ENCODE measurements at regions not wholly inside any gene's neighbourhood (a gene's known extent, or its start where the extent isn't known, plus 50 kb on each side); places are given as distances from the start of the nearest gene placed in this dataset.

DNA sequence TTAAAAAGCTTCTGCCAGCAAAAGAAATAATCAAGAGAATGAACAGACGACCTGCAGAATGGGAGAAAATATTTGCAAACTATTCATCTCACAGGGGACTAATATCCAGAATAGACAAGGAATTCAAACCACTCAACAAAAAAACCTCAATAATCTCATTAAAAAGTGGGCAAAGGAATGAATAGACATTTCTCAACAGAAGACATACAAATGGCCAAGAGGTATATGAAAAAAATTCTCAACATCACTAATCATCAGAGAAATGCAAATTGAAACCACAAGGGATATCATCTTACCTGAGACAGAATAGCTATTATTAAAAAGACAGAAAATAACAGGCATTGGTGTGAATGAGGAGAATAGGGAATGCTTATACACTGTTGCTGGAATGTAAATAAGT lies 270.0 kb downstream of the DACT1 start:
- no peak for DNase-seq

DNA sequence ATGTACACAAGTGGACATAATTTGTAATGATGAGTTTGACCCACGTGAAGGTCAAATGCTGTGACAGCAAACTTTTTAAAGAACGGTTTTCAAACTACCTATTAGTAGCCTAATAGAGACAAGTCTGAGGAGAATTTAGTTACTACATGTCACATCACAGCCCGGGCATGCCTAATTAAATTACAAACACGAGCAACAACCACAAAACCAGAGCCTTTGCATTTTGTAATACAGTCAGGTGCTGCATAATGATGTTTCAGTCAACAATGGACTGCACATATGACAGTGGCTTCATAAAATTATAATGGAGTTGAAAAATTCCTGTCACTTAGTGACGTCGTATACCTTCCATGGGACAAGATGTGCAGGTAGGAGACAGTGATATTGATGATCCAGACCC lies 274.5 kb downstream of the DACT1 start:
- DNase-seq, result no peak

DNA sequence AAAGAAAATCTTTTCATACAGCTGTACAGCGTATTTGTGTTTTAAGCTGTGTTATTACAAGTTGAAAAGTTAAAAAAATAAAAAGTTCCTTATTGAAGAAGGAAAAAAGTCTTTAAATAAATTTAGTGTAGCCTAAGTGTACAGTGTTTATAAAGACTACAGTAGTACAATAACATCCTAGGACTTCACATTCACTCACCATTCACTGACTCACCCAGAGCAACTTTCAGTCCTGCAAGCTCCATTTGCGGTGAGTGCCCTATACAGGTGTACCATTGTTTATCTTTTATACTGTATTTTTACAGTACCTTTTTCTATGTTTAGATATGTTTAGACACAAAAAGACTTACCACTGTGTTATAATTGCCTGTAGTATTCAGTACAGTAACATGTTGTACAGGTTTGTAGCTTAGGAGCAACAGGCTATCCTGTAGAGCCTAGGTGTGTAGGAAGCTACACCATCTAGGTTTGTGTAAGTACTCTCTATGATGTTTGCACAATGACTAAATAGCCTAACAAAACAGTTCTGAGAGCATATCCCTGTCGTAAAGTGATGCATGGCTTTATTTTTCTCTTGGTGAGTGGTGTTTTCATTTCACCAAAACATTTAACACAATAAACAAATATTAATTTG lies 275.2 kb downstream of the DACT1 start:
- no peak for DNase-seq

DNA sequence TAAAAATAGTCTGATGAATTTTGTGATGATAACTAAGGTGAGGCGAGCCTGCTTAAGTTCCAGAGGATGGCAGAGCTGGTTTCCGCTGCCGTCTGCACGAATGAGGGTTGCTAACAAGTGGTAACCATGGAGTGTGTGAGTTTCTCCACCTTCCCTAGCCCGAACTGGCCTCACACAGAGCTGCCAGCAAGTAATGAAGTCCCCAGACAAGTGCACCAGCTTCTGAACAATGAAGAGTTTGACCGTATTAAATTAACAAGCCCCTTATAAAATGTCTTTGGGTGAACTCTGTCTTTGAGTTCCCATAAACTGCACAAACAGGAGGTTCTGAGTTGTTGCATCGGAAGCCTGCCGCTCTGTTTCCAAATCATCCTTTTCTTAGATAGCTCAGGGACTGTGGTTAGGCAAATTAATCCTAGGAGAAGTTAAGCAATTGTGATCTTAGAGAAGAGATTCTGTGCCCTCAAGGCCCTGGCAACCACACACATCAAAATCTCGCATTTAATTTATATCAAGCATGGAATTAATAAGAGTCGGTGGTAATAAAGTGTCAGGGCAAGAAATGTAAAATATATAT lies 274.1 kb upstream of the DAAM1 start:
- DNase-seq, result no peak

DNA sequence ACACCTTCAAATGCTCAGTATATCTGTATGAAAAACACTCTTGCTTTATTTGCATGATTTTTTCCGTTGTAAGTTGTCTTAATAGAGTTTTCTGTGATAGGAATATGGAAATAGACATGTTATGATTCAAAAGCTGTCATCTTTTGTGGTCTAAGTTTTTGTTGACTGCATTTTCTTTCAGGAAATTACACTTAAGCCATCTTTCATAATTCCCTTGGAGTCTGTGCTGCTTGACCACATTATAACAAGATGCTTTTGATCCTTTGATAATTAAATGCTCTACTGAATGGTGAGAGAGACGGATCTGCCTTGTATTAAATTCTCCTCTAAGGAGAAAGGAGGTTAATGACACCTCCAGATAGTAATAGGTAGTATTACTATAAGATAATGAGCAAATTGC lies 272.8 kb upstream of the DAAM1 start:
- DNase-seq, result no peak

DNA sequence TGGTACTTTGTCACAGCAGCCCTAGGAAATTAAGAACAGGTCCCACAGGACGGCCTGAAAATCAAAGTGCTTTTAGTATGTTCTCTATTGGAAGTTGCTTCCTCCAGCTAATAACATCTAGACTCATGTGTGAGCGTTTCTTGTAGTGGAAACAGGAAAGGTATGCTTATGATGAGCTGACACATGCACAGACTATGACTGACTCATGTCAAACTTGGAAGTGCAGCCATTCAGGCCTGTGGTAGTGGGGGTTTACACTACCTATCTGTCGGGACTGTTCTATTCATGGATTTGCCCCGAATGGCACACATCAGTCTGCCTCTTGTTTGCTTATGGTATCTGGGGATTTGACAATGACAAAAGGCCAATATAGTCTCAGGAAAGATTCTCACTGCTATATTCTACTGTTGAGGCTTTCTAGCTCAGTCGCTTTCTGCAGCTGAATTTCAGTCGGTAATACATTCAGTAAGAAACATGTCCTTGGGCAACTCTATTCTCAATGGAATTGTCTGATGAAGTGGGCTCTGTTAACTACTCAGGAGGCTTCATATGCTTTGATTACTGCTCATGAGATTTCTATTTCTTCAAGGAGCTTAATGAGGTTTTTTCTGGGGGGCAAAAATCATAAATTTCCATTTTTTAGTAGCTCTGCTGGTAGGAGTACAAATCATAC lies 270.3 kb upstream of the DAAM1 start:
- DNase-seq, result peak; percentile 50

DNA sequence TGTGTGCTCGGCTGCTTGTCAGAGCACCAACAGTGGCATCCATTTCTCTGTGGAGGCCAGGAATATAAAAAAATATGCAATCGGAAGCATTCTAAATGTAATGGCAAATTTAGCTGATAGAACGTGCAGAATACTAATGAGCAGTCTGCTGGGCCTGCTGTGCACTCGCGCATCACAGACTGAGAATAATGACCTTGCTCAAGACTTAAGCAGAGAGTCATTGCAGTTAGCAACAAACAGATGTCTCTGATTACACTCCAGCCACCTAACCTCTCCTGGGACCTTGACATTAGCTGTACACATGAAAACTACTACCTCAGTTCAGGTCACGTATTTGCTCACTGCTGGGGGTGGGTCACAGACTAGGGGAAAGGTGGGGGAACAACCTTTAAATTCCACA lies 269.2 kb upstream of the DAAM1 start:
- DNase-seq, result no peak

DNA sequence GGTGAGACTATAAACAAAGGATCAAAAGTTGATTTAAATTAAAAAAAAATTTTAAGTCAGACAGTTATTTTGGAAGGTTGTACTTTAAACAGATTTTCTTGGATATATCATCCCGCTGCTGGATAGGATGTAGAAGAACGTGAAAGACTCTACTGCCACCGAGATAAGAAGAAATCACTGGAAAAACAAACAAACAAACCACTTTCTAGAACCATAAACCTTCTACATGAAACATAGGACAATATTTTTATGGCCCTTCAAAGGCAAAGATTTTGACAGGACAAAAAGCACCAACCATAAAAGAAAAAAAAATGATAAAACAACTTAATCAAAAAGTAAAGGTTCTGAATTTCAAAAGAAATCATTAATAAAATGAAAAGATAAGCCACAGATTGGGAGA lies 268.2 kb upstream of the DAAM1 start:
- no peak for DNase-seq

DNA sequence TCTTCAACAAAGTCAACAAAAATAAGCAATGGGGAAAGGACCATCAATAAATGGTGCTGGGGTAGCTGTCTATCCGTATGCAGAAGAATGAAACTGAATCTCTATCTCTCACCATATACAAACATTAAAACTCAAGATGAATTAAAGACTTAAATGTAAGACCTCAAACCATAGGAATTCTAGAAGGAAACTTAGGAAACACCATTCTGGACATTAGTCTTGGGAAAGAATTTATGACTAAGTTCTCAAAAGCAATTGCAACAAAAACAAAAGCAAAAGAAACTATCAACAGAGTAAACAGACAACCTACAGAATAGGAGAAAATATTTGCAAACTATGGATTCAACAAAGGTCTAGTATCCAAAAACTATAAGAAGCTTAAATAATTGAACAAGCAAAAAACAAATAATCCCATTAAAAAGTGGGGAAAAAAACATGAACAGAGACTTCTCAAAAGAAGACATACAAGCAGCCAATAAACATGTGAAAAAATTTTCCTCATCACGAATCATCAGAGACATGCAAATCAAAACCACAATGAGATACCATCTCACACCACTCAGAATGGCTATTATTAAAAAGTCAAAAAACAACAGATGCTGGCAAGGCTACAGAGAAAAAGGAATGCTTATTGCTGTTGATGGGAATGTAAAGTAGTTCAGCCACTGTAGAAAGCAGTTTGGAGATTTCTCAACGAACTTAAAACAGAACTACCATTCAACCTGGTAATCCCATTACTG lies 266.1 kb upstream of the DAAM1 start:
- peak; percentile 16 for DNase-seq

DNA sequence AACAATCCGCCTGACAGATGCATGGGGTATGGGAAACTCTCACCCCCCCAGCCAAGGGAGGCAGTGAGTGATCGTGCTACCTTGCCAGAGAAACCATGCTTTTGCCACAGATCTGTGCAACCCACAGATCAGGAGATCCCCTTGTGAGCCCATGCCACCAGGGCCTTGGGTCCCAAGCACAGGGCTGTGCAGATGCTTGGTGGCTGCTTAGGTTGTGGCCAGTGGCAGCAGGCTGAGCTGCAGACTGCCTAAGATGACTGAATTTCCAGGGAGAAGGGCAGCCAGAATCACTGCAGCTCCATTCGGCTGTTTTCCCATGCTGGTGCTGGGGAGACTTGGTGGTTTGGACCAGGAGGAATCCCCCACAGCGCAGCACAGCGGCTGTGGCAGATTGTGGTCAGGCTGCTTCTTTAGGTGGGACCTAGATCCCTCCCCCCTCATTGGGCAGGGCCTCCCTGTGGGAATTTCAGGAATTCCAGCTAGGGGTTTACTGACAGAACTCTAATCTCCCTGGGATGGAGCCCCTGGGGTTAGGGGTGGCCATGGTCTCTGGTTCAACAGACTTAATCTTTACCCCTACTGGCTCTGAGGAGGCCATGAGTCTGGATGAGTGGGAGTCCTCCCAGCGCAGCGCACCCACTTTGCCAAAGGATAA lies 264.6 kb upstream of the DAAM1 start:
- no peak for DNase-seq

DNA sequence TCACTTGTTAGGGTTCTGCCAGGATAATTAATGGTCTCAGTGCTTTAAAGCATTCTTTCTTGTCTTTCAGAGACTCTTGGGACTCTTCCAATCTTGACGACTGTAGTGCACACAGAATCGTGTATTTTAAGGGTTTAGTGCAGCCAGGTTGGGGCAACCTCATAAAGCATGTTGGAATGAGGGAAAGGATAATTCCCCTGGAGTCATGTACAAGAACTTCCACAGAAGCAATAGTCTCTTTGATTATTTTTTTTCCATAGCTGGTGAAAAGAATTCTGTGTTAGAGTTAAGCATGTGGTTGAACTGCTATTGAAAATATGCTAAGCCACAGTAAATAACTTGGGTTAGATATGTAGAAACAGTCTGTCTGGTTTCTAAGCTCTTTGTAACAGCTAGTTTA lies 246.8 kb upstream of the DAAM1 start:
- no peak for DNase-seq

DNA sequence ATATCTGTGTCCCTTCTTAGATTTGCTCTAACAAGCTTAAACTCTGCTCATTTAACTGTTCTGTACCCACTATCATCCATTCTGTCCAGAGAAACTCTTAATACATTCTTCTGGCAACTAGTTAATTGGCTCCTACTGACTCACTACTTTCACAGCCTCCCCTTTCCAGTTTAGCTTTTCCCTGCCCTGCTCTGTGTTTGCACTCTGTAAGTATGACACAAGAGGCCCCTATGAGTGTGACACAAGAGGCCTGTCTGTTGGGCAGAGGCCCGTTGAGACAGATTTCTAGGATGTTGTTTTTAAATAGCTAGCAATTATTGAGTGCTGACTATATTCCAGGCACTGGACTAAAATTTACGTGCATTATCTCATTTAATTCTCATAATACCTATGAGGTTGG lies 246.0 kb upstream of the DAAM1 start:
- no peak for DNase-seq

DNA sequence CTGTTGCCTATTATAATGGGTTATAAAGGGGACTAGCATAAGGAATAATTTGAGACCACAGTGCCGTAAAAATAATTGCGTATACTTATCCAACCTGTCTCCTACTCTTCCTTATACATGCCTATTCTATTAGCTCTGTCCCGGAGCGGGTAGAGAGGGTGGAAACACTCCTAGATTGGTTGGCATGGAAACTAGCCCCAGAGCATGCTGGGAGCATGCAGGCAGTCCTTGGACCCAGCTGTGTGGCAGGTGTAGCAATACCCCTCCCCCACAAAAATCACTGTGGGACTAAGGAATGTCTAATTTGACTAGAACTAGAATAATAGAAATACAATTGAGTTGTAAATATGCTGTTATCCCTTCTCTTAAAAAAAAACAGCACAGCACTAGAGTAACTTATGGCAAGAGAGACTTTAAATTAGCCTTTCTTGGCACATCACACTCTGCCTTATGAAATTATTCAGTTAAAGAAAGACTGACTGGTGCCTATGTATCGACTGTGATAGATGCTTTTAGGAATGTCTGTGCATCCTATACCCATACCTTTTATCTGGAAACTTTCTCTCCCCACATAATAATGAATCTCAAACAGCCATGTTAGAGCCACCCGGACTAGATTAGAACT lies 244.0 kb upstream of the DAAM1 start:
- no peak for DNase-seq

DNA sequence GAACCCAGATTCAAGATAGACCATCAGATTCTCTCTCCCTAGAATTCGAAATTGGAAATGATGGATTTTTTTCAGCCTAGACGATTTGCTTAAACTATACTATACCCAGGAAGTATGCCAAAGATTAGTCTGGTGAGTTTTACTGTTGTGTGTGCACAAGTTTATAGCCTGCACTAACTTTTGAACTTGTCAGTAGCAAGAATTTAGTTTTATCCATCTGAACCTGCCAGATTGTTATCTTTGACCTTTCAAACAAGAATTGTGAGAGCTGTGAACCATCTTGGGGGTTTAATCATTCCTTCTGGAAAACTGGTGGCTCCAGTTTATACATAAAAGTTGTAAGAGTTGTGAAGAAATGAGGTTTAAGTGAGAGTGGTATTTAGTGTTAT lies 243.5 kb upstream of the DAAM1 start:
- DNase-seq, result no peak

DNA sequence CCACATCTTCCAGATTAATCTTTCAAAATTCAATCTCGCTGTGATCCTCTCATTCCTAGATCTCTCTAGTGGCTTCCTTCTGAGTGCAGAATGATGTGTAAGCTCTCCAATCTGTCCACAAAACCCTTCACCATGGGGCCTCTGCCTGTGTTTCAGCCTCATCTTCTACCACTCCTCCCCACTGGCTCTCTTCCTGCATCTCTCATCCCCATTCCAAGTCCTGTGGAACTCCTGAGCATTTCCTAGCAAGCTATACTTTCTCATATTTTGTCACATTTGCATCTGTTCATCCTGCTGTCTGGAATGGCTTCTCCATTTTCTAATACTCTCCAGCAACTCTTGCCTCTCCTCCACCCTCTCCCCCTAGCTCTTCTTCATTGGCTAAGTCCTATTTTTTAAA lies 242.0 kb upstream of the DAAM1 start:
- no peak for DNase-seq

DNA sequence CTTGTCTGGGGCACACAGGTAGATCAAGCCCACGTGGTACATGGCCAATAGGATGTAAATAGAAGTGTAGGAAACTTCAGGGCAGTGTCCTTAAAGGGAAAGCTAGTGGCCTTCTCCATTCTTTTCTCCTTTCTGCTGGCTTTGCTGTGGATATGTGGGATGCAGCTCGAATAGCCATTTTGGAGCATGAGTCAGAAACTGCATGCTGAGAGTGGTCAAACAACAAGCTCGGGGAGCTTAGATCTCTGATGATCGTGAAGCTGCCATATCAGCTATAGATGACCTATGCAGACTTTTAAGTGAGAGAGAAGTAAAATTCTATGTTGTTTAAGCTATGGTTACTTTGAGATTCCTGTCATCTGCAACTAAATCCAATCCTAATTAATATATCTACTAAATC lies 241.3 kb upstream of the DAAM1 start:
- no peak for DNase-seq

DNA sequence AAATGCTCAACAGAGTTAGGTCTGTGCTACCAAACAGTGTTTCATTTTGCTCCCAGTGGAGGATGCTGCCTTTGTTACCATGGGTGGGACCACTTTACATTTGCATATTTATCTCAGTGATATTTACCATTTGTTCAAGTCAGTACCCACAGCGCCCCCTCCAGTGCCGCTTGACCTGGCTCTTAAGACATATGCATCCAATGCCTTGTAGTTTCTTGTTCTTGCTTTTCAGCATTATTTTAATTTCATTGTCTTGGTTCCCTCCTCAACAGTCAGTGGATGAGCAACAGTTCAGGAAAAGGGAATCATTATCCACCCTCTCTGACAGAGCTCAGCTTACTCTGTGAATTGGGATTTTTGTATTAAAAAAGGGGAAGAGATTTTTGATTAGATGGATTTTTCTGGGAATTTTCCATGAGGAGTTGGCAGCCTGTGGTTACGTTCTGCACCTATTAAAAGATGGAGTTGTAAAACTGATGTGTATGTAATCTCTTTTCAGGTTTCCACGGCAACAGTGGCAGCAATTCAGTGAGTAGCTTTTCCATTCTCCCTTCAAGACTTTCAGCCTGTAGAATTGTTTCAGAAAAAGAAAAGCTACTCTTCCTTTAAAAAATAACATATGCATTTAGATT lies 240.5 kb upstream of the DAAM1 start:
- DNase-seq, result peak; percentile 11

DNA sequence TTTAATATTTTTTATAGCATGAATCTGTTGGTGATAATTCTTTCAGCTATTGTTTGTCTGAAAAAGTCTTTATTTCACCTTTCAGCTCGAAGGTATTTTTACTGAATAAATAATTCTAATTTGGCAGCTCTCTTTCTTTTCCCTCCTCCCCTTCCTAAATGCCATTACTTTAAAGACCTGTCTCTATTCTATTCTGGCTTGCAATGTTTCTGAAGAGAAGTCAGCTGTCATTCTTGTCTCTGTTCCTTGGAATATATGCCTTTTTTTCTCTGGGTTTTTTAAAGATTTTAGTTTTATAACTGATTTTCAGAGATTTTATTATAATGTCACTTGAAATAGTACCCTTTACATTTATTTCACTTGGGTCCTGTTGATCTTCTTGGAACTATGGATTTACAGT lies 237.9 kb upstream of the DAAM1 start:
- no peak for DNase-seq

DNA sequence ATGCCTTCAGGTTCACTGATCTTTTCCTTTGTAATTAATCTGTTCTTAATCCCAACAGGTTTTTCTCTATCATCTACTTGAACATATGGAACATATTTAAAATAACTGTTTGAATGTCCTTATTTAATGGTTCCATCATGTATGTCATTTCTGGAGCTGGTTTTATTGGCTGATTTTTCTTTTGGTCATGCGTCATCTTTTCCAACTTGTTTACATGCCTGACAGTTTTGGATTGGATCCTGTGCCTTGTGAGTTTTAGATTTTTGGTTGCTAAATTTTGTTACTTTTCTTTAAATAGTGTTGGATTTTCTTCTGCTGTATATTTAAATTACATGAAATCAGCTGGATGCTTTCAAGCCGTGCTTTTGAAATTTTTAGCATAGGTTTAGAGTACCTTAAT lies 237.3 kb upstream of the DAAM1 start:
- DNase-seq, result no peak

DNA sequence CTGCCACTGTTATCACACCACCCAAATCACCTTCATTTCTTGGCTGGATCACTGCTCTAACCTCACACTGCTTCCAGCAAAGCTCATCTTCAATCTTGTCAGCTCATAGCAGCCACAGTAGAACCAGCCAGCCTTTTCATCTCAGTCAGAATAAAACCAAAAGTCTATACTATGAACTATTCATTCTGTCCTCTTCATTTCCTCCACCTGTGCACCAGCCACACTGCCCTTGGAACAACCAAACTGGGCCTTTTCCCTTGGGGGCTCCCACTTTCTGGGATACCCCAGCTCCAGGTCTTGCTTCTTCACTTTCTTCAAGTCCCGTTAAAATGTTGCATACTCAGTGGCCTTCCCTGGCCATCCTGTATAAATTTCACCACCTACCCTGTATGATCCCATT lies 234.4 kb upstream of the DAAM1 start:
- DNase-seq, result no peak

DNA sequence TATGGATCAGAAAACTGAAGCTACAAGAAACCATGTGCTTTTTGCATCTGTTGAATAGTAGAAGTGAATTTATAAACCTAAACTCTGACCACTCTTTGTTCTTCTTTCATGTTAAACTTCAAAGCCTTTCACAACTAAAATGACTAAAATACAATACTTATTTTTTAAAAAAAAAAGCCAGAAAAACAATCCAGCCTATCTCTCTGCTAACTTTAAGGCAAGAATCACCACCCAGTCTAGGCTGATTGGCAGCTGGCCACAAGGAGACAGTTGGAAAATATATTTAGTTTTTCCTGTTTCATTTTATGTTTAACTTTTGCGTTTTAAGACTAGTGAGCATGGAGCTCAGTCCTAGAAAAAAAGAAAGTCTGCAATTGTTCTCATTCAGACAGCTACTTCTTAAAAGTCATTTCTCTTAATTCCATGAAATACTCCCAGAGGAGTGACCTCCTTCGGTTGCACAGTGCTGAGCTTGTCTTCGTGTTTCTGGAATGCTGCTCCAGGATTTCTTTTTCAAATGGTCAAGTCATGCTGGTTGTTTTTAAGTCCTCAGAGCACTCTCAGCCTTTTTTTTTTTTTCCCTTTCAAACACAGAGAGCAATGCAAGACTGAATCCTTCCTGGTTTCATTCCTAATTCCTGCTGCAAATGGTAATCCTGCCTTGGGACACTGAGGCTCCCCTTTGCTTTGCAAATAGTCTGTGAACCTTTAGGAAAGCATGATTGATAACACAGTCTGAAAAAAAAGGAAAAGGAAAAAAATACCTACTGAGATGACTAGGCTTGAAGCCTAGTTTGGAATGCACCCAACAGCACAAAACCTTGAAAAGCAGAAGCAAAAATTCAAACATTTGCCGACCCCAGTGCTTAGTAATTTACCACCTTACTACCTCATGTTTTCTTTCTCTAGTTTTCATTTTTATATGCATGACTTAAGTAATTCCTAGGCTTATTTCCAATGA lies 233.3 kb upstream of the DAAM1 start:
- no peak for DNase-seq

All from HCEC 1CT (cell line).